Uterus (tissue), 2 donors: ENCODE measurements at regions not wholly inside any gene's neighbourhood (a gene's known extent, or its start where the extent isn't known, plus 50 kb on each side); places are given as distances from the start of the nearest gene placed in this dataset.

Experiments
- CTCF ChIP-seq, 4 experiments: fragments of 200-600 bp in 2 of 4; fragments of 450-650 bp in 2 of 4; sonication (generic) in 2 of 4; IDR thresholded peaks; one replicate each; pipeline ENCODE4 v1.5.1; 2016 to 2019; ENCODE audit warnings: antibody characterized with exemption in 4 of 4, mild to moderate bottlenecking in 2 of 4, moderate library complexity in 1 of 4
- POLR2A ChIP-seq, 2 donors: fragments of 450-650 bp; IDR thresholded peaks; one replicate each; pipeline ENCODE4 v1.6.1; 2016; ENCODE audit warnings: antibody characterized with exemption in 2 of 2, mild to moderate bottlenecking in 1 of 2, moderate library complexity in 1 of 2

- TF ChIP-seq POLR2A (IDR thresholded peaks at IDR 0.05), result no peak
- TF ChIP-seq CTCF (IDR thresholded peaks at IDR 0.05), result no peak
Measured at GRCh38 chr6:167210375-167211294, 52.9 kb upstream of the GPR31 start.
